T-cell (primary cell): ENCODE measurements at regions not wholly inside any gene's neighbourhood (a gene's known extent, or its start where the extent isn't known, plus 50 kb on each side); places are given as distances from the start of the nearest gene placed in this dataset.

Experiments used
- ATAC-seq, 4 experiments: fragments of 200-7000 bp in 3 of 4; fragments of 150-1000 bp in 1 of 4; cut with Tn5 transposase; replicated peaks in 1 of 4; 1 replicate in 3 of 4; 2 replicates in 1 of 4; pipeline ENCODE4 v1.10.0; 2021; ENCODE audit warnings: moderate library complexity in 3 of 4, mild to moderate bottlenecking in 2 of 4, moderate number of reproducible peaks in 1 of 4
- CTCF ChIA-PET, 2 donors: fragments of 300-600 bp; sonication (Branson Sonifier 250); formaldehyde crosslinking; loops; one replicate each; lab custom pipeline; 2022; ENCODE audit warnings: antibody characterized with exemption in 2 of 2; lab: Charles Lee
- POLR2A ChIA-PET, 2 donors: fragments of 300-600 bp; sonication (Branson Sonifier 250); formaldehyde crosslinking; loops; one replicate each; lab custom pipeline; 2022; ENCODE audit warnings: antibody characterized with exemption in 2 of 2; lab: Charles Lee
- DNase-seq, 35 experiments: peaks; one replicate each; pipeline versions ENCODE4 v3.0.0 to v3.0.0-alpha.2; 2013 to 2023
- H3K27ac ChIP-seq: one replicate; pipeline ENCODE4 v1.5.1; 2013; ENCODE audit warnings: low read length
- H3K27me3 ChIP-seq, 2 experiments: replicated peaks in 1 of 2; 1 replicate in 1 of 2; 2 replicates in 1 of 2; pipeline versions ENCODE4 v1.6.1 to v1.7.0; 2013; ENCODE audit warnings: low read length in 1 of 2, mixed read lengths in 1 of 2; ENCODE audit not compliant: control insufficient read depth in 2 of 2, insufficient read depth in 2 of 2; ENCODE audit errors: extremely low read depth in 1 of 2
- H3K36me3 ChIP-seq, 2 donors: 1 replicate in 1 of 2; 2 replicates in 1 of 2; pipeline versions ENCODE4 v1.6.1 to v1.7.0; 2013; ENCODE audit warnings: low read length in 1 of 2; ENCODE audit not compliant: control insufficient read depth in 2 of 2, insufficient read depth in 1 of 2; ENCODE audit errors: extremely low read depth in 1 of 2
- H3K4me1 ChIP-seq, 2 experiments: 1 replicate in 1 of 2; 2 replicates in 1 of 2; pipeline versions ENCODE4 v1.6.1 to v1.7.0; 2013; ENCODE audit warnings: low read length in 2 of 2, mixed read lengths in 1 of 2; ENCODE audit not compliant: insufficient read depth in 2 of 2, control insufficient read depth in 1 of 2; ENCODE audit errors: extremely low read depth in 1 of 2
- H3K4me3 ChIP-seq, 2 donors: 1 replicate in 1 of 2; 2 replicates in 1 of 2; pipeline versions ENCODE4 v1.5.1 to v1.7.0; 2013; ENCODE audit warnings: mild to moderate bottlenecking in 2 of 2, low read length in 1 of 2, moderate library complexity in 1 of 2; ENCODE audit not compliant: control insufficient read depth in 1 of 2; ENCODE audit errors: extremely low read depth in 1 of 2
- H3K9me3 ChIP-seq: 2 replicates; pipeline ENCODE4 v1.7.0; 2013
- H3K27ac Mint-ChIP-seq, 2 donors: one replicate each; pipeline ENCODE4 v1.8.0; 2020 to 2021; ENCODE audit warnings: mild to moderate bottlenecking in 2 of 2, mixed read lengths in 2 of 2
- H3K27me3 Mint-ChIP-seq, 2 donors: one replicate each; pipeline ENCODE4 v1.8.0; 2021 to 2022; ENCODE audit warnings: mixed read lengths in 2 of 2
- H3K36me3 Mint-ChIP-seq: one replicate; pipeline ENCODE4 v1.8.0; 2021; ENCODE audit warnings: mixed read lengths
- H3K4me1 Mint-ChIP-seq, 3 donors: one replicate each; pipeline ENCODE4 v1.8.0; 2020 to 2022; ENCODE audit warnings: mixed read lengths in 3 of 3, mild to moderate bottlenecking in 1 of 3
- H3K4me3 Mint-ChIP-seq, 3 donors: one replicate each; pipeline ENCODE4 v1.8.0; 2020 to 2022; ENCODE audit warnings: mild to moderate bottlenecking in 3 of 3, mixed read lengths in 3 of 3, moderate library complexity in 3 of 3
- H3K9me3 Mint-ChIP-seq, 3 donors: one replicate each; pipeline ENCODE4 v1.8.0; 2020 to 2022; ENCODE audit warnings: mixed read lengths in 3 of 3
- WGBS: methylation state at CpG from one replicate; pipeline ENCODE4 v1.1.5; 2013; ENCODE audit warnings: missing lambda C conversion rate; ENCODE audit not compliant: insufficient coverage; 5-methylcytosine and 5-hydroxymethylcytosine counted together

- Histone ChIP-seq H3K36me3 (no peaks in the 10 kb centered on the region), H3K4me3 (no peak overlapping the region), H3K4me1 (no peaks in the 10 kb centered on the region), H3K9me3 (no peaks in the 10 kb centered on the region), H3K27ac (no peak overlapping the region), H3K27me3 (no peaks in the 10 kb centered on the region)
- Mint-ChIP-seq H3K4me3 (no peak overlapping the region), H3K27me3 (peaks cover 0 to 6% of the 10 kb centered on the region in 2 donors), H3K4me1 (no peaks in the 10 kb centered on the region), H3K27ac (no peak overlapping the region), H3K36me3 (no peaks in the 10 kb centered on the region), H3K9me3 (peaks cover 0 to 11% (median 6%) of the 10 kb centered on the region in 3 donors)
- ATAC-seq, result no peak
- no CpG with 5 or more reads among the region's 1 CpG for WGBS
- POLR2A ChIA-PET, result interaction anchor here in 1 of 2 donors (0.6 kb wide), 1 partner anchor 23 kb away, joined by 4 read pairs; no protein-coding TSS in a partner anchor
- DNase-seq, result no peak
- CTCF ChIA-PET, result interaction anchor here in 1 of 2 donors (0.8 to 1.0 kb wide), 2 partner anchors 17 to 18 kb away, joined by 3 to 4 read pairs; no protein-coding TSS in a partner anchor
Observed at GRCh38 chr2:166628478-166629136, 134.6 kb upstream of the SCN7A start.

GRCh38 chr2:166627893-166628292, 133.8 kb upstream of the SCN7A start:
- ChIA-PET POLR2A (no interaction called here), CTCF (interaction anchor here in 1 of 2 donors (0.8 kb wide), 1 partner anchor 19 kb away, joined by 3 read pairs; no protein-coding TSS in a partner anchor)
- H3K9me3 Mint-ChIP-seq, result peaks cover 0 to 18% (median 9%) of the 10 kb centered on the region in 3 donors
- no peaks in the 10 kb centered on the region for H3K4me1 ChIP-seq
- no peak overlapping the region for H3K27ac ChIP-seq
- H3K36me3 Mint-ChIP-seq, result no peaks in the 10 kb centered on the region
- DNase-seq (no peak), ATAC-seq (no peak)
- H3K27me3 Mint-ChIP-seq, result peaks cover 0 to 6% of the 10 kb centered on the region in 2 donors
- H3K4me1 Mint-ChIP-seq, result no peaks in the 10 kb centered on the region
- H3K27ac Mint-ChIP-seq, result no peak overlapping the region
- H3K36me3 ChIP-seq, result no peaks in the 10 kb centered on the region
- WGBS, result 80% methylated on average over 1 of the region's 2 CpGs
- no peak overlapping the region for H3K4me3 ChIP-seq
- no peak overlapping the region for H3K4me3 Mint-ChIP-seq
- no peaks in the 10 kb centered on the region for H3K27me3 ChIP-seq
- H3K9me3 ChIP-seq, result no peaks in the 10 kb centered on the region

GRCh38 chr2:166625670-166626069, 131.6 kb upstream of the SCN7A start:
- DNase-seq (no peak), ATAC-seq (no peak)
- CTCF ChIA-PET, result interaction anchor here in 1 of 2 donors (0.6 kb wide), 1 partner anchor 104 kb away, joined by 3 read pairs; no protein-coding TSS in a partner anchor
- Mint-ChIP-seq H3K27me3 (peaks cover 0 to 6% of the 10 kb centered on the region in 2 donors), H3K9me3 (peaks cover 0 to 18% (median 9%) of the 10 kb centered on the region in 3 donors), H3K4me3 (no peak overlapping the region), H3K36me3 (no peaks in the 10 kb centered on the region), H3K27ac (no peak overlapping the region), H3K4me1 (peaks cover 2 to 9% (median 6%) of the 10 kb centered on the region in 3 donors)
- no peaks in the 10 kb centered on the region for H3K27me3 ChIP-seq
- POLR2A ChIA-PET, result no interaction called here
- H3K27ac ChIP-seq, result no peak overlapping the region
- no peak overlapping the region for H3K4me3 ChIP-seq
- H3K4me1 ChIP-seq, result no peaks in the 10 kb centered on the region
- no CpG with 5 or more reads among the region's 1 CpG for WGBS
- H3K36me3 ChIP-seq, result no peaks in the 10 kb centered on the region
- H3K9me3 ChIP-seq, result no peaks in the 10 kb centered on the region

GRCh38 chr2:166614503-166614902, 120.5 kb upstream of the SCN7A start:
- H3K27ac ChIP-seq, result no peak overlapping the region
- H3K27me3 ChIP-seq, result peaks cover 0 to 6% of the 10 kb centered on the region in 2 experiments
- peaks cover 4 to 8% of the 10 kb centered on the region in 2 donors for H3K27me3 Mint-ChIP-seq
- no peaks in the 10 kb centered on the region for H3K9me3 ChIP-seq
- no peak overlapping the region for H3K4me3 ChIP-seq
- H3K27ac Mint-ChIP-seq, result no peak overlapping the region
- peaks cover 3 to 19% (median 14%) of the 10 kb centered on the region in 3 donors for H3K4me1 Mint-ChIP-seq
- no peaks in the 10 kb centered on the region for H3K36me3 Mint-ChIP-seq
- DNase-seq (no peak), ATAC-seq (no peak)
- H3K9me3 Mint-ChIP-seq, result peaks cover 0 to 7% (median 0%) of the 10 kb centered on the region in 3 donors
- H3K4me3 Mint-ChIP-seq, result no peak overlapping the region
- CTCF ChIA-PET, result no interaction called here
- POLR2A ChIA-PET, result no interaction called here
- H3K36me3 ChIP-seq, result no peaks in the 10 kb centered on the region
- H3K4me1 ChIP-seq, result peaks cover 0 to 3% of the 10 kb centered on the region in 2 experiments

- Histone ChIP-seq H3K4me3 (no peak overlapping the region), H3K4me1 (peaks cover 0 to 3% of the 10 kb centered on the region in 2 experiments), H3K9me3 (no peaks in the 10 kb centered on the region), H3K27ac (no peak overlapping the region), H3K27me3 (peaks cover 0 to 8% of the 10 kb centered on the region in 2 experiments), H3K36me3 (no peaks in the 10 kb centered on the region)
- Mint-ChIP-seq H3K9me3 (peaks cover 0 to 7% (median 0%) of the 10 kb centered on the region in 3 donors), H3K4me1 (peaks cover 3 to 21% (median 14%) of the 10 kb centered on the region in 3 donors), H3K36me3 (no peaks in the 10 kb centered on the region), H3K27ac (no peak overlapping the region), H3K27me3 (peaks cover 4 to 8% of the 10 kb centered on the region in 2 donors), H3K4me3 (no peak overlapping the region)
- CTCF ChIA-PET, result no interaction called here
- 100% methylated on average over 1 of the region's 4 CpGs for WGBS
- ATAC-seq (no peak), DNase-seq (no peak)
- POLR2A ChIA-PET, result no interaction called here
Observed at GRCh38 chr2:166614029-166614428, 120.0 kb upstream of the SCN7A start.

- peaks cover 4 to 8% of the 10 kb centered on the region in 2 donors for H3K27me3 Mint-ChIP-seq
- H3K9me3 ChIP-seq, result no peaks in the 10 kb centered on the region
- H3K27me3 ChIP-seq, result peaks cover 0 to 8% of the 10 kb centered on the region in 2 experiments
- ChIA-PET CTCF (no interaction called here), POLR2A (no interaction called here)
- peaks cover 0 to 7% (median 0%) of the 10 kb centered on the region in 3 donors for H3K9me3 Mint-ChIP-seq
- H3K4me1 ChIP-seq, result peaks cover 0 to 3% of the 10 kb centered on the region in 2 experiments
- peaks cover 3 to 21% (median 14%) of the 10 kb centered on the region in 3 donors for H3K4me1 Mint-ChIP-seq
- H3K4me3 Mint-ChIP-seq, result no peak overlapping the region
- no peaks in the 10 kb centered on the region for H3K36me3 Mint-ChIP-seq
- H3K27ac ChIP-seq, result no peak overlapping the region
- 83% methylated on average over 1 of the region's 1 CpG for WGBS
- no peaks in the 10 kb centered on the region for H3K36me3 ChIP-seq
- no peak overlapping the region for H3K4me3 ChIP-seq
- DNase-seq (no peak), ATAC-seq (no peak)
- no peak overlapping the region for H3K27ac Mint-ChIP-seq
Observed at GRCh38 chr2:166613226-166613625, 119.2 kb upstream of the SCN7A start.
